ENCODE measurements at regions not wholly inside any gene's neighbourhood (a gene's known extent, or its start where the extent isn't known, plus 50 kb on each side); places are given as distances from the start of the nearest gene placed in this dataset.
"Not testable (repeated sequence)": the region's sequence is repeated elsewhere in the genome, so short reads cannot be mapped to it uniquely, and the experiment has no call there.

DNA sequence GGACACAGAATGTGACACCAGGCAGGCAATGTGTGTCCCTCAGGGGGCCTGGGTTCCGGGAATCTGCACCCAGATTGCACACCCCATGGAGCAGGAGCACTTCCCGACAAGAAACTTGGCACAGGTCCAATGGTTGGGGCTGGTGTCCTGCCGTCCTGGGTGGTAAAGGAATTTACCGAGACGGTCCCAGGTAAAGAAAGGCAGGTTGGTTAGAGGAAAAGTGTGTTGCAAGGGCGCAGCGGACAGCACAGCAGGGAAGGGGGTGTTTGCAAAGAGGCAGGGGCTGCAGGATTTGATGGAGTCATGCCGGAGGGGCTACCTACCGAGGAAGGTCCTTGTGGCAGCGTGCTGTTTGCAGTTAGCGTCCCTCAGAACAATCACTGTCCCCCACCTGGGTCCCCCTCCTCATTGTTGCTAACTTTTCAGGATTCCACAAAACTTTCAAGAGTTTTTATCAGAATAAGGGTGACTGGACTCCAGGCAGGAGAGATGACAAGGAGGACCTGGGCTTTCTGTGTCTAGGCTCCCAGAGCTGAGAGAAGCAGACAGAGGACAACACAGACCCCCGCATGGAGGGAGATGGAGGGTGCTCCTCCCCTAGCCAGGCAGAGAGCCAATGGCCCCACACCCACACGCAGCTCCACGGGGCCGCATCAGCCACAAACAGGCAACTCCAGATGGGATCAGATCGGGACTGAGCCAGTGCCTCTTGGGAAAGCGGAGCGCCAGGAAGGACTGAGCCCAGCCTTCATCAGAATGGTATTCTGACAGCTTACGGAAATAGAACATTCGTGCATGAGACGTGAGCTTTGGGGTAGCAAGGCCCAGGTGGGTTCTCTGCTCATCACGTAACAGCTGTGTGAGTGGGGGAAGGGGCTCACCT, 1423.9 kb downstream of the BRD1 start:
- no peak for DNase-seq (ENCODE audit: low spot score)

DNA sequence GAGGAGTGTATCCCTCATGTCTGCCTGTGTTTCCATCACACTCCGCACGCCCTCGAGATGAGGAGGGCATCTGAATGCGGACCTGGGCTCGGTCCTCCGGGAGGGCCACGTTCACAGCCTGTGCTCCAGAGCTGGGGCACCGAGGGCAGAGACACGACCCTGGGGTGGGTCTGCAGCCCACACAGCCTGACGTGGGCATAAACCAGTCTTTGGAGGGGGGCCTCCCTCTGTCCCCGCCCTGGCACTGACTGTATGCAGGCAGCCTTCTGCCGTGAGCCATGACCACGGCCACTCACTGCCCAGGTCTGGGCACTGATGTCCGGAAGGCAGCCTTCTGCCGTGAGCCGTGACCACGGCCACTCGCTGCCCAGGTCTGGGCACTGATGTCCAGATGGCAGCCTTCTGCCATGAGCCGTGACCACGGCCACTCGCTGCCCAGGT, 1425.1 kb downstream of the BRD1 start:
- no peak for DNase-seq (ENCODE audit: low spot score)

DNA sequence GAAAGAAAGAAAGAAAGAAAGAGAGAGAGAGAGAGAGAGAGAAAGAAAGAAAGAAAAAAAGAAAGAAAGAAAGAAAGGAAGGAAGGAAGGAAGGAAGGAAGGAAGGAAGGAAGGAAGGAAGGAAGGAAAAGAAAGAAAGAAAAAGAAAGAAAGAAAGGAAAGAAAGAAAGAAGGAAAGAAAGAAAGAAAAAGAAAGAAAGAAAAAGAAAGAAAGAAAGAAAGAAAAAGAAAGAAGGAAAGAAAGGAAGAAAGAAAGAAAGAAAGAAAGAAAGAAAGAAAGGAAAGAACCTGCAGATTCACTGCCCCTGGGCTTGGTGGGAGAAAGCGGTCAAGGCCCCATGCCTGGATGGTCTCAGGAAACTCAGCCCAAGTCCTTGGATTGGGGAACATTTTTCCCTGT, 1426.2 kb downstream of the BRD1 start:
- DNase-seq (ENCODE audit: low spot score) = not testable (repeated sequence)

DNA sequence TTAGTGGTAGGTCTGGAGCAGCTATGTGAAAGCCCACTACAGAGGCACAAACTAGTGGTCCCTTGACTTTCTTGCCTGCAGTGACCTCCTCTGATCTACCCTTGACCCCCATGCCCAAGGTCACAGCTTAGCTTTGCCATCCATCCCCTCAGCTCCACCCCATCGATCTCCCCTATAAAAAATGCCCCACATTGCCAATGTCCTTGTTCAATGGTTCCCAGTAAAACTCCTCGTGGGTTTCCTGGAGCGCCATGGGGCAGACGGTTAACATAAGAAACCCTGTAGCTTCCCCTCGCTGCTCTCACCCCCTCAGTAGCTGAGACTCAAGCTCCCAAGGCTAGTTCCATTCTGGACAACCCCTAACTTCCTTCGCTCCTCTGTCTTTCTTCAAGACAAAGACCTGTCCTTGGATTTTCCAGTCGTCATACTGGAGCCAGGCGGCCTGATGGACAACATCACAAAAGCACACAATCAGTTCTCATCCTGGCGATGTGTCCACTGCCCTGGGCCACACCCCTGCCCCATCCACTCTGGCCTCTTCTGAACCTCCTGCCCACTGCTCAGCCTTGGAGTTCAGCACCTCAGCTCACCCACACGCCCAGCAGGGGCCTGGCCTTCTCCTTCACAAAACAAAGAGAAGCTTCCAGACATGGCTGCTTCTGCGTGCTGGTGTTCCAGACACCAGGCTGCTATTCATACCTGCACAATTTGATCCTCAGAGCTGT, 1429.3 kb downstream of the BRD1 start:
- DNase-seq (ENCODE audit: low spot score) = no peak

DNA sequence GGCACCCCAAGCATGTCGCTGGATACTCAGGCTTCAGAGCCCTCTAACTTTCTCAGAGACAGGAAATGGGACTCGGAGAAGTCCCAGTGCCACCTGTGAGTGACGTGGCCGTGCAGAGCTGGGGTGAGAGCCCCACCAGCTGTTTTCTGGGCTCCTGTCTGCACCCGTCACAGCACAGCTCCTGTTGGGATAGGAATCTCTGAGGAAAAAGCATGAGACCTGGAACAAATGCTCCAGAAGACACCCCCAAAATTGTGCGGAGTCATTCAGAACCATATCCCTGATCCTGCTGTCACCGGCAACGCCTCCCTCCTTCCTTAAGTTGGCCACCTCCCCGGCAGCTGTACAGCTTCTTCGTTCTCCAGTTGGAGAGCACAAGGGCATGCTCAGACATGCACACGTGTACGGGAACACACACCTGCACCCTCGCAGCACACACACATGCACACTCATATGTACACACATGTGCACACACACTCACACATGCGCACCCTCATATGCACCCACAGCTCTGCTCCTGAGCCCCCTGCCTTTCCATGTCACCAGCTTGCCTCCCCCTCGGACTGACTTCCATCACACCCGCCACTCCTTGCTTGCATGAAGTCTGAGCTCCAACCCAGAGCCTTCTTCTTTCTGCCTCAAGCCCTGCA, 1430.0 kb downstream of the BRD1 start:
- no peak for DNase-seq (ENCODE audit: low spot score)

DNA sequence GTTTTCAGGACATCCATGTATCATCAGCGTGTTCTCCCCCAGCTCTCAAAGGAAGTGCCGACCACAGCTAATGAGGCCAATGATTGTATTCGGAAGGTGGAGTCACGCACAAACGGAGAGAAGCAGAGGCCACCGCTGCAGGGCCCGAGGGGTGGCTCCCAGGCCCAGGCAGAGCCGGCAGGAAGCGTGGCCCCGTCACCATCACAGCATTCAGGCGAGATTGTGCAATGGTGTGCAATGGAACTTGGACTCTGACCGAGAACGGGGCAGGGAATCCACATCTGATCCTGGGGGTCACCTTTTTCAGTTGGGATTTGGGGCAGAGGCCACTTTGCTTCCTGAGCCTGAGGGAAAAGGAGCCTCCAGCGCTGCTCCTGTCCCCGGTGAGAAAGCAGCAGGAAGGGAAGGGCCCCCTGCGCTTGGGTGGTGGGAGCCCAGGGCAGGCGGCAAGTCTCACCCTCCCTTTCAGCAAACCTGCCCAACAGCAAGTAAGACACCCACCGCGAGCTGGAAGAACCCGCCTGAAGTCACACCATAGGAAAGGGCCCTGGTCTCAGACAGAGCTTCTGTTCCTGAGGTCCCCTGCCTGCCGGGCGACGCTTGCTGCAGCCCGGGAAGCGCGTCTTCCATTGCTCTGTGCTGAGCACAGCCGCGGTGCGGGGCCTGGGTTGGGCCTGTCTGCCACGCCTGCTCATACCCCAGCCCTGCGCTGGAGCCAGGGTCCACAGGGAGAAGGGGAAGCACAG, 1430.7 kb downstream of the BRD1 start:
- no peak for DNase-seq (ENCODE audit: low spot score)

DNA sequence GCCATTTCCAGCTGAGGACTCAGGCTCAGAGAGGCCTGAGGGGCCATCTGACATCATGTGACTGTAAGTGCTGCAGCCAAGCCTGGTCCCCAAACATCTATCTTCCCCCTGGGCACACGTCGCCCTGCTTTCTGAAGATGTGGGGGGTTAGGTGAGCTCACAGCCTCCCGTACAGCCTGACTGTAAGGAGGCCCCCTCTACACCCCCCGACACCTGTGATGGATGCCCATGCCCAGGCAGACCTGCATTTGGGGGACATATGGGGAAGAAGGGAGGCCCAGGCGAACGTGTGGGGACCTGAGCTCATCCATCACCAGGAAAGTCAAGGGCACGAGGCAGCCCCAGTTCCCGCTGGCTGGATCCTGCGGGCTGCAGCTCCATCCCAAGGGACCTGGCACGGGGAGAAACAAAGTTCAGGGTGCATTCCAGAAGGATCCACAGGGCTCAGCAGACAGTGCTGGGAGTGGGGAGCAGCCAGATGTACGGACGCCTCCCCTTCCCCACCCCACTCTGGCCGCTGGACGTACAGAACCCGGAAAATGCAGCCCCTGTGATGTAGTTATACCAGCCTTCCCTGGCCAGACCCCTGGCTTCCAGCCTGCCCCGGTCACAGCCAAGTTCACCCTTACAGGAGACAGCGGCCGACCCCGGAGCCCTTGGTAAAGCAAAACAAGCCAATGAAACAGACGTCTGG, 1431.4 kb downstream of the BRD1 start:
- DNase-seq (ENCODE audit: low spot score) = no peak

DNA sequence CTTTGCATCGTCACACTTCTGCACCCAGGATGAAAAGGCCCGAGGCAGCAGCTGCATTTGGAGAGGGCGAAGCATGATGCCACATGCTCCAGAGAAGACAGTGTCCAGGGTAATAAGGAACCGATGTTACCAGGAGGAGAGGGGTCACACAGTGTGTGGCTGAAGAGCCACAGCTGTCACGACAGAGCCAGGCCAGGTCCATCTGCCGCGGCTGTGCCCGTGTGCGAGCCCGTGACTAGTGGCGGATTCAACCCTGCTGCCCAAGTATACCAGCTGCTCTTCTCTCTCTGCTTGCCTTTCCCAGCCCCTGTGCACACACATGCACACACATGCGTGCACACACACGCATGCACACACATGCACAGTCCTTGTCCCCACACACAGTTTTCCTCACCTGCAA, 1432.5 kb downstream of the BRD1 start:
- DNase-seq (ENCODE audit: low spot score) = no peak

DNA sequence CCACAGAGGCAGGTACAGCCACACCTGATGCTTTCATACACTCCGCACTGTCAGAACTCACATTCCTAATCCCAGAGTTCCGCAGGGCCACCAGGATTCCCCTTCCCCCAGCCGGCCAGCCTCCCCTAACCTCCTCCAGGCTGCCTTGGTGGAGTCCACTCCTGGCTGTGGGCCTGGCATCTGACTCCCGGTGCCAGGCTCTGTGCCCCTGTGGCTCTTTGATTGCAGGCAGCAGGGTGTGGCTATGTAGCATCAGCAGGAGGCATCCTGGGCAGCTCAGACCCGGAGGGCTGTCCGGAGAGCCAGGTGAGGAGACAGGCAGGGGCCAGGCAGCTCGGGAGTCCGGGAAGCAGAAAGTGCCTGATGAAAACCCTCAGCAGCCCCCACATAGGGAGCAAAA, 1432.9 kb downstream of the BRD1 start:
- DNase-seq (ENCODE audit: low spot score) = no peak

DNA sequence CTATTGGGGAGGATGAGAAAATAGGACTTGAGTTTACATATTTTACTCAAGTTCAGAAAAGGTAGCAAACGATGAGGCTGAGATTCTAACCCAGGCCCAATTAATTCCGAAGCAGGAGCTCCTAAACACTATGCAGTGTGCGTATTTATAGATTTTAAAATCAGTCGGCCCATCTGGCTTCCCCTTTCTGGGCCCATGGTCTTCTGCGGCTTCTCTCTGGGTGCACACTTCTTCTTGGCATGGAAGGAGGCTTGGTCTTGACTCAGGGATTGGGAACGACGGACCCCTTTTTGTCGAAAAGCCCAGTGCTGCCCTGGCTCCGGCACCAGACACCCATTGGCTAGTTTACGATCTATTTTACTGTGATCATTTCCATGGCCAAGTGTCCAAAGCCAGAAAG, 1433.8 kb downstream of the BRD1 start:
- DNase-seq (ENCODE audit: low spot score) = no peak

DNA sequence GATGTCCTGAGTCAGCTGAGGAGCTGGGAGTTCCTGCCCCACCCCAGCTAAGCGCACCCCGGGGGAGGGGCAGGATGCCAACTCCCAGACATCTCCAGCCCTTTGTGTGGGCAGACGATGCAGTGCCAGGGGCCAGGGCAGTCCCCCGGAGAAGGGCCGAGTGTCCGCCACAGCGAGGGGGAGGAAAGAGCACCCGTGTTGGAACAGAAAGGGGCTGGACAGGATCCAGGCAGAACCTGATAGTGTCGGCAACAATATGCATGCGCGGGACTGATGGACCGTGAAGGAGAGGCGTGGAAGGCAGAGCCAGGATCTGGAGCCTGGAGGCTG, 1434.7 kb downstream of the BRD1 start:
- DNase-seq (ENCODE audit: low spot score) = no peak

DNA sequence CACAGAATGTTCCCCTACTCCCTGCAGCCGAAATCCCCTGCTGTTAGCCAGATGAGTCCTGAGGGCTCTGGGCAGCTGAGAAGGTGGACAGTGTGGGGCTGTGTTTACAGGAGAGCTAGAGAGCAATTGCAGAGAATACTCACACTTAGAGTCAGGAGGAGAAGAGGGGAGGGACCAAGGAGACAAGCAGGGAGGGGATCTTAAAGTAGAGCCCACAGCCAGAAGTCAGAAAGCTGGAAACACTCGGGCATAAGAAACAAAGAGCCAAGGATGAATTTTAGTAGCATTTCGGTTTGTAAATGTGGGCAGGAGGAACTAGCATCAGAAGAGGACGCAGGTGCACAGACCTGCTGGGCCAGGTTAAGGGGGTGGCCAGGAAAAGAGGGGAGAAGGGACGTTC, 1435.9 kb downstream of the BRD1 start:
- DNase-seq (ENCODE audit: low spot score) = no peak

DNA sequence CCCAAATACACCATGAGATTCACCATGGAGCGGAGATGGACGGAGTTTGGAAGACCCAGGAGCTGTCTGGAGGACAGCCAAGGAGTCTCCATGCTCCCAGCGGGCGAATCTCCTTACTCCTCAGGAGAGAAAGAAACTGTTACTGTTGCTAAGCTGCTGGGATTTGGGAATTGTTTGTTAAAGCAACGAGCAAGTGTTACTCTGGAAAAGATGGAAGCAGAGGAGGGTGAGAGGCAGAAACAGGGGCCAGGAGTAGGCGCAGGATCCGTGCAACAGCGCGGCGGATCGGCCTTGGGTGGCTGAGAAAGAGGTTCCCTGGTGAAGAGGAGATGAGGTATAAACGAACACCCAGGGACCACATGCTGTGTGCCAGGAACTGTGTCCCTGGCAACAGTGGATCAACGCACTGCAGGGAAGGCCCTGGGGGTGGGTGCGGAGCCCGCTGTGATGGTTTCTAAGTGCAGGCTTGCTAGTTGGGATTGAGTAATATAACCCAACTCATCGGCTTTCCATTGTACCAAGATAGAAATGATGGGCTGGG, 1436.4 kb downstream of the BRD1 start:
- DNase-seq (ENCODE audit: low spot score) = no peak

DNA sequence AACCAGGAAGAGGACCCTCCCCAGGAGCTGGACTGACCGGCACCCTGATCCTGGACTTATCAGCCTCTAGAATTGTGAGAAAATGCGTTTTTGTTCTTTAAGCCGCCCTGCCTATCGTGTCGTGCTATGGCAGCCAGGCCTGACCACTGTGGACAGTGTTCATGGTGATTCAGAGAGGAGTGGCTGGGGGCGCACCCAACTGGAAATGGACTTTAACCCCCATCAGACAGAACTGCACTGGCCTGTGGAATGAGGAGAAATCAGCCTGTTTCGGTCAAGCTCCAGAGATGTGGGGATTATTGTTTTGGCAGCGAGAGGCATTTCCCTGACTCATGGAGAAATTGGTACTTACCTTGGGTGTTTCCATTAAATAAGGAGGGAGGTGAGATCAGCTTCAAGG, 1437.8 kb downstream of the BRD1 start:
- DNase-seq (ENCODE audit: low spot score) = no peak

DNA sequence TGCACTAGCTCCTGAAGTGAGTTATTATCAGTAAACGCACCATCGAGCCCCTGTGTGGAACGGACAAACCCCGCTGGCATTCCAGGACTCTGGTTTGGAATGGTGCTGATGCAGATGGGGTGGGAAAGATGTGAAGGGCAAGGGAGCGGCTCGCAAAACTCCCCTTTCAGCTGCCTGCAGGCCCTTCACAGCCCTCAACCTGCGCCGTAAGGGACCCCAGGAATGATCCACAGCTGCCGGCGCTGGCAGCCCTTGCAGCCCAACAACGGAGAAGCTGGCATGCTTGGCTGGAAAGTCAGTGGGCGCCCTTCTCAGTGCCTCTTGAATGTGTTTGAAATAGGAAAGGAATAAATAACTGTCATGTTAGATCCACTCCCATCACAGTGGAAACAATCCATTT, 1445.5 kb downstream of the BRD1 start:
- no peak for DNase-seq (ENCODE audit: low spot score)

DNA sequence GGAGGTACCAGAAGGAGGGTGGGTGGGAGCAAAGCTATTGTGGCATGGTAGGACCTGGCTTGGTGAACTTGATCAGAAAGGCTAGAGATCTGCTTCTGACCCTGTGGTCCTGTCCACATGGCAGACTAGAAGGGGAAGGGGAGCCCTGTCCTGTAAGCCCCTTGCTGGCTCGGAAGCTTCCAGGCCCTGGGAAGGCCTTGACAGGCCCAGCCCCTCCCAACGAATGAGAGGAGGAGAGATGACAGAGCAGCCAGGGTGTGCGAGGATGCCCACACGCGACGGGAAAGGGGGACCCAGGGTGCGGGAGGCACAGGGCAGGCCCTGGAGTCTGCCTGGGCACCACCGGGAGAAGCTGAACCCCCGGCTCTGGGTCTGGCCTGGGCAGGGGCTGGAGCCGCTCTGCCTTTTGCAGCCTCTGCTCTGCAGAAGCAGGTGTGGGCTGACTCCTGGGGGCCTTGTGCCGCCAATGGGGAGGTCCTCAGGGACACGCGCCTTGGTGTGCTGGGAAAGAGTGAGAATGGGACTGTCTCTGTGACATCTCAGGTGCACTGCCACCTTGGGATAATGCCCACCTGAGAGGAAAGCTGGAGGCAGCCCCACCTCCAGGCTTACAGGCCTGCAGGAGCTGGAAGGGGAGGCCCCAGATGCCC, 1447.5 kb downstream of the BRD1 start:
- DNase-seq (ENCODE audit: low spot score) = no peak

DNA sequence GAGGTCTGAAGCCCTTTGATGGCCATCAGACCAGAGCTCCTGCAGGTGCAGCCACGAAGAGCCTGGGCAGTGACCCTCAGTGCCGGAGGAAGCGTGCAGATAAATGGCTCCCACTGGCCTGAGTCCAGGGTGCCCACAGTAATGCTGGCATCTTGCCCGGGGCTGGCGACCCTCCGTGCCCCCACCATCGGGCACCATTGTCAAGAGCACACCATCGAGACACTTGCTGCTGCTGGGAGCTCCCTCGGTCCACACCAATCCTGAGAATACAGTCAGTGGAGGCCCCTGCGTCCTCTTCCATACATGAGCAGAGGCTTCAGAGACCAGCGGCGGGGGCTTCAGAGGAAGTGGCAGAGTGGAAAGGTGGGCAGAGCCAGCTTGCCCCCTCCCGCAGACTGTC, 1448.3 kb downstream of the BRD1 start:
- no peak for DNase-seq (ENCODE audit: low spot score)

DNA sequence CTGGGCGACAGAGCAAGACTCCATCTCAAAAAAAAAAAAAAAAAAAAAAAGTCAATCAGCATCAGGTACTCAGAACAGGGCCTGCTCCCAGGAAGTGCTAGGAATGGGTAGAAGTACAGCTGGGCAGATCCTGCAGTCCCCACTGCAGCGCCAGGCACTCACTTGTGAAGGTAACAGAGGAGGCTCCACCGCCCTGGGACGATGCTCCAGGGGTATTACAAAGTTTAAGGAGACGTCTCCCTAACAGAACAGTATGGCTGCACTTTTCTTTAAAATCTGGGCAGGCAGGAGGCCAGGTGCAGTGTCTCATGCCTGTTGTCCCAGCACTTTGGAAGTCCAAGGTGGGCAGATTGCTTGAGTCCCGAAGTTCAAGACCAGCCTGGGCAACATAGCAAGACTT, 1449.0 kb downstream of the BRD1 start:
- DNase-seq (ENCODE audit: low spot score) = no peak

DNA sequence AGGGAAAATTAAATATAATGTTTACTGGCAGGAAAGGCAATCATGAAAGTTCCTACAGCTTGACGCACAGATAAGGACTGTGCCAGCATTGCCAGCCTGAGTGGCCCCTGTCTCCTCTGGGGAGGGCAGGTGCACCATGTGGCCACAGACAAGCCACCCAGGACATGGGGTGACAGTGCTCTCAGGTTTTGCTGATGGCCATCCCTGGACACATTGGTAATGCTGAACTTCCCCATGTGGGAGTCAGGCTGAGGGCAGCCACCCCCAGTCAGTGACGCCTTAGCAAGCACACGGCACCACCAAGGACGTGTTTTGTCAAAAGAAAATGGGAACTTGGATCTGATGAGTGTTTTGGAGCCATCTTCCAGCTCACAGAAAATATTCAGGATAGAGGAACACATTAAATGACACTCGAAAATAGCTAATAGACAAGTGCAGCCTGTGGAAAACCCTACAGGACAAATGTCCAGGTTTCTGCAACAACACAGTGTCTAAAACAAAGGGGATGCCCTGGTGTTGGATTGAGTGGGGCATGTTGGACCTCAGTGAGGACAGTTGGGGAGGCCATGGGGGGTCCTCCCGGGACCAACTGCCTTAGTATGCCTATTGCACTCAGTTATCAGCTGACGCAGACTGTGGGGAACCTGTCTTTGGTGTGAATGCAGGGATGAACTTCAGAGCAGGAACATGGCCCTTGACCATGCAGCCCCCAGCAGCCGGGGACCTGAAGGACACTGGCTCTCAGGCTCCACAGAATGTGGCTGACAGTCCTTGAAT, 1450.5 kb downstream of the BRD1 start:
- no peak for DNase-seq (ENCODE audit: low spot score)

DNA sequence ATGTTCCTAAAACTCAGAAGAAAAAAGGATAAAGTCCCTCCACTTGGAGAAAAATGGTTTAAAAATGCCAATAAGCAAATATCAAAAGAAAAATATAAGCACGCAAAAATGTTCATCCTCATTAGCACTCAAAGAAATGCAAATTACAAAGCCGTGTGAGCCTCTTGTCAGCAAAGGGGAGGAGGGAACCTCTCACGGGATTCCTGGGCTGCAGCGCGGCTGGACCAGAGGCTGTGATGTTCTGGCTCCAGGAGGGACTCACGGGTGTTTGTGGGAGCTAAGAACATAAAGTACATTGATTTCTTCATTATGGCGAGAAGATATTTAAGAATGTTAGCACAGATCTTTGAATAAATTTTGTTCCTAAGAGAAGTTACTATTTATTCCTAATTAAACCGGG, 1451.2 kb downstream of the BRD1 start:
- DNase-seq (ENCODE audit: low spot score) = no peak

All from AG08396 (cell line).